ENCODE measurements at regions not wholly inside any gene's neighbourhood (a gene's known extent, or its start where the extent isn't known, plus 50 kb on each side); places are given as distances from the start of the nearest gene placed in this dataset.

DNA sequence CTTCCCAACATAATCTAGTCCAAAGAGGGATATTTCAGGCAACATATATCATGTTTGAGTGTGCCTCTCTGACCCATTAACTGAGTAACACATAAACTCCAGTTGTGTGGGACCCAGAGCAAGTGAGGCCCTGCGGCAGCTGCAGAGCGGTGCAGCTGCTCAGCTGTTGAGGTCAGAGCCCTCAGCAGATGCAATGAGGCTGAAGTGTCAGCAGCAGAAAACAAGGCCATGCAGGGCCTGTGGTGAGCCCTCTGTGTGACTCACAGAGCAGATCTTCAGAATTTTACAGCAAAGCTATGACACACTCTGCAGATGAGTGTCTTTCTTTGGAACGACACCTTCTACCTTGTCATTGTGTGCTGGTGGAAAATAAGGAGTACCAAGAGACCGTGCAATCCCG lies 168.5 kb downstream of the CBLN2 start:
- DNase-seq (ENCODE audit: low read depth) = peak; percentile 78
- TF ChIP-seq, protein P1, sequence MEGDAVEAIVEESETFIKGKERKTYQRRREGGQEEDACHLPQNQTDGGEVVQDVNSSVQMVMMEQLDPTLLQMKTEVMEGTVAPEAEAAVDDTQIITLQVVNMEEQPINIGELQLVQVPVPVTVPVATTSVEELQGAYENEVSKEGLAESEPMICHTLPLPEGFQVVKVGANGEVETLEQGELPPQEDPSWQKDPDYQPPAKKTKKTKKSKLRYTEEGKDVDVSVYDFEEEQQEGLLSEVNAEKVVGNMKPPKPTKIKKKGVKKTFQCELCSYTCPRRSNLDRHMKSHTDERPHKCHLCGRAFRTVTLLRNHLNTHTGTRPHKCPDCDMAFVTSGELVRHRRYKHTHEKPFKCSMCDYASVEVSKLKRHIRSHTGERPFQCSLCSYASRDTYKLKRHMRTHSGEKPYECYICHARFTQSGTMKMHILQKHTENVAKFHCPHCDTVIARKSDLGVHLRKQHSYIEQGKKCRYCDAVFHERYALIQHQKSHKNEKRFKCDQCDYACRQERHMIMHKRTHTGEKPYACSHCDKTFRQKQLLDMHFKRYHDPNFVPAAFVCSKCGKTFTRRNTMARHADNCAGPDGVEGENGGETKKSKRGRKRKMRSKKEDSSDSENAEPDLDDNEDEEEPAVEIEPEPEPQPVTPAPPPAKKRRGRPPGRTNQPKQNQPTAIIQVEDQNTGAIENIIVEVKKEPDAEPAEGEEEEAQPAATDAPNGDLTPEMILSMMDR (conservative IDR thresholded peaks at IDR 0.05; ENCODE audit: low read depth, low read length) = no peak
- no peak overlapping the region for H3K4me3 ChIP-seq (ENCODE audit: low read depth, low read length)

DNA sequence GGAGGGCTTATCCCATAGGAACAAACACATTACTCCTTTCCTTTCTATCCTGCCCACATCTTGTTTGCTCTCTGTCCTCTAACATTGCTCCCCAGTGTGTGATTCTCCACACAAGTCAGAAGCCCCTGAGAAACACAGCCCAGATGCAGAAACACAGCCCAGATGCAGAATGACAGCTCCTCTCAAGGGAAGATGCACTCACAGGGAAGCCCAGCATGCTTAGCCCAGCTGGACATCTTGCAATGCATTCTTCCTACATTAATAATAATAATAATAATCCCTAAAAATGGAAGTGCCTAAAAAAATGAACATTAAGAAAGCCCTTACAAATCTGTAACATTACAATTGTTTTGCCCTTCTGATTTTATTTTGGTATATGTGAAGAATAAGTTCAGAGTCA lies 172.1 kb downstream of the CBLN2 start:
- DNase-seq (ENCODE audit: low read depth) = peak; percentile 57
- no peak overlapping the region for H3K4me3 ChIP-seq (ENCODE audit: low read depth, low read length)
- TF ChIP-seq, protein P1 (conservative IDR thresholded peaks at IDR 0.05; ENCODE audit: low read depth, low read length) = no peak

DNA sequence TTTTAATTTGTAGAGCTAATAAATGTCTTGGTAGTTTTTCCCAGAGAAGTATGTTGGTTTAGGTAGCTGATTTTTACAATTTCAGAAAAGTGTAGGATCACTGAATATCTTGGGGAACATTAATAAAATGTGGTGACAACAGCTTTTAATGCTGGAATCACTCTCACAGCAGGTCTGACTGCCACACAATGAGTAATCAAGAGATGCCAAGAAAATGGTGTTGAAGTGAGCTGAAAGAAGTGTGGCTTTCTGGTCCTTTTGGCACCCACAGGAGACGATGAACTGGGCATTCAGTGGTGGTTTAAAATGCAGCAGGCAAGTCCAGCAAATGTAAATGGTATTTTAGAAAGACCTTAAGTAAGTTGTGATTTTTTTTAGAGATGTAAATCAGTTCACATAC lies 175.8 kb downstream of the CBLN2 start:
- no peak overlapping the region for H3K4me3 ChIP-seq (ENCODE audit: low read depth, low read length)
- TF ChIP-seq, protein P1 (conservative IDR thresholded peaks at IDR 0.05; ENCODE audit: low read depth, low read length) = no peak
- no peak for DNase-seq (ENCODE audit: low read depth)

- H3K4me3 ChIP-seq (ENCODE audit: low read depth, low read length) = no peak overlapping the region
- peak; percentile 34 for DNase-seq (ENCODE audit: low read depth)
- TF ChIP-seq, protein P1 (conservative IDR thresholded peaks at IDR 0.05; ENCODE audit: low read depth, low read length) = no peak
Measured at GRCh38 chr18:72360634-72361033, 183.5 kb downstream of the CBLN2 start.

- no peak overlapping the region for H3K4me3 ChIP-seq (ENCODE audit: low read depth, low read length)
- DNase-seq (ENCODE audit: low read depth) = peak; percentile 39
- TF ChIP-seq, protein P1 (conservative IDR thresholded peaks at IDR 0.05; ENCODE audit: low read depth, low read length) = no peak
Measured at GRCh38 chr18:72342933-72343332, 201.2 kb downstream of the CBLN2 start.

- TF ChIP-seq, protein P1 (conservative IDR thresholded peaks at IDR 0.05; ENCODE audit: low read depth, low read length) = no peak
Measured at GRCh38 chr18:72339976-72340375, 204.2 kb downstream of the CBLN2 start.

DNA sequence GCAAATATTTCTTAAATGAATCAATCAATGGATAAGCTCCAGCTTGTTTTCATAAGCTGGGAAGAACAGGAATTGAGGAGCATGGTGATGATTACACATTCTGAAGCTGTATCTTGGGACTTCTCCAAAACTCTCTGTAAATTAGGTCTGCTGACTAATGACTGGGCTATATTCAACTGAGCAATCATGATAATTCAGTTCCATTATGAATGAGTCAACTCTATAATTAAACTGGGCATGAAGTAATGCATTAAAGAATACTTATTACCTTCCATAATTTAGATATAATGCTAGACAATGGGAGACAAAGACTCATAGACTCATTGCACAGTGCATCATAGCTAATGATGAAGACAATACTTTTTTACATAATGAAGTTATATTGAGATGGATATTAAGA lies 207.4 kb downstream of the CBLN2 start:
- DNase-seq (ENCODE audit: low read depth) = no peak
- TF ChIP-seq, protein P1 (conservative IDR thresholded peaks at IDR 0.05; ENCODE audit: low read depth, low read length) = no peak
- no peak overlapping the region for H3K4me3 ChIP-seq (ENCODE audit: low read depth, low read length)

More at GRCh38 chr18:72339976-72340375, 204.2 kb downstream of the CBLN2 start:
- no peak overlapping the region for H3K4me3 ChIP-seq (ENCODE audit: low read depth, low read length)
- DNase-seq (ENCODE audit: low read depth) = no peak

Data from choroid plexus epithelial cell (primary cell).